A673 (cell line): ENCODE measurements at regions not wholly inside any gene's neighbourhood (a gene's known extent, or its start where the extent isn't known, plus 50 kb on each side); places are given as distances from the start of the nearest gene placed in this dataset.

Source experiments
- EZH2 ChIP-seq: fragments of 200-600 bp; sonication (generic); IDR thresholded peaks from 2 replicates; pipeline ENCODE4 v1.6.1; 2017; ENCODE audit warnings: borderline replicate concordance, low read depth, mild to moderate bottlenecking, mixed read lengths, antibody characterized with exemption, low read length; ENCODE audit not compliant: poor library complexity, severe bottlenecking
- TF ChIP-seq, protein P1 (sequence below): fragments of 300-800, 200-600 bp; sonication (generic); conservative IDR thresholded peaks from 2 replicates; pipeline ENCODE4 v1.5.1; 2017; ENCODE audit warnings: low read depth, mild to moderate bottlenecking, antibody characterized with exemption, low read length, moderate library complexity, mixed read lengths

GRCh38 chr2:4561196-4561595 is 857.8 kb downstream of the DCDC2C start:
- TF ChIP-seq, protein P1, sequence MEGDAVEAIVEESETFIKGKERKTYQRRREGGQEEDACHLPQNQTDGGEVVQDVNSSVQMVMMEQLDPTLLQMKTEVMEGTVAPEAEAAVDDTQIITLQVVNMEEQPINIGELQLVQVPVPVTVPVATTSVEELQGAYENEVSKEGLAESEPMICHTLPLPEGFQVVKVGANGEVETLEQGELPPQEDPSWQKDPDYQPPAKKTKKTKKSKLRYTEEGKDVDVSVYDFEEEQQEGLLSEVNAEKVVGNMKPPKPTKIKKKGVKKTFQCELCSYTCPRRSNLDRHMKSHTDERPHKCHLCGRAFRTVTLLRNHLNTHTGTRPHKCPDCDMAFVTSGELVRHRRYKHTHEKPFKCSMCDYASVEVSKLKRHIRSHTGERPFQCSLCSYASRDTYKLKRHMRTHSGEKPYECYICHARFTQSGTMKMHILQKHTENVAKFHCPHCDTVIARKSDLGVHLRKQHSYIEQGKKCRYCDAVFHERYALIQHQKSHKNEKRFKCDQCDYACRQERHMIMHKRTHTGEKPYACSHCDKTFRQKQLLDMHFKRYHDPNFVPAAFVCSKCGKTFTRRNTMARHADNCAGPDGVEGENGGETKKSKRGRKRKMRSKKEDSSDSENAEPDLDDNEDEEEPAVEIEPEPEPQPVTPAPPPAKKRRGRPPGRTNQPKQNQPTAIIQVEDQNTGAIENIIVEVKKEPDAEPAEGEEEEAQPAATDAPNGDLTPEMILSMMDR, result no peak
- TF ChIP-seq EZH2, result no peak
